Fibroblast of lung (primary cell): ENCODE measurements at regions not wholly inside any gene's neighbourhood (a gene's known extent, or its start where the extent isn't known, plus 50 kb on each side); places are given as distances from the start of the nearest gene placed in this dataset.

ENCODE experiments used
- DNase-seq, 2 donors: peaks; one replicate each; pipeline versions ENCODE4 v3.0.0 to v3.0.0-alpha.2; 2010; ENCODE audit warnings: low read depth in 2 of 2
- H2AFZ ChIP-seq: 2 replicates; pipeline ENCODE4 v1.5.1; 2012; ENCODE audit warnings: low read length, control low read depth, inconsistent platforms
- H3K27ac ChIP-seq: 2 replicates; pipeline ENCODE4 v1.5.1; 2011; ENCODE audit warnings: low read length, control low read depth; ENCODE audit not compliant: insufficient read depth
- H3K27me3 ChIP-seq: 2 replicates; pipeline ENCODE4 v1.5.1; 2011; ENCODE audit warnings: mild to moderate bottlenecking, low read length; ENCODE audit not compliant: control insufficient read depth, insufficient read depth
- H3K36me3 ChIP-seq: 2 replicates; pipeline ENCODE4 v1.5.1; 2011; ENCODE audit warnings: low read length; ENCODE audit not compliant: control insufficient read depth, insufficient read depth
- H3K4me1 ChIP-seq: 2 replicates; pipeline ENCODE4 v1.5.1; 2011; ENCODE audit warnings: low read length; ENCODE audit not compliant: control insufficient read depth, insufficient read depth; ENCODE audit errors: extremely low read depth
- H3K4me2 ChIP-seq: 2 replicates; pipeline ENCODE4 v1.5.1; 2011; ENCODE audit warnings: low read length, control low read depth; ENCODE audit not compliant: insufficient read depth; ENCODE audit errors: extremely low read depth
- H3K4me3 ChIP-seq, 4 experiments: fragments of 200-600 bp in 1 of 4; sonication (generic) in 1 of 4; replicated peaks in 1 of 4; 2 replicates each; pipeline ENCODE4 v1.5.1; 2011 to 2016; ENCODE audit warnings: low read length in 4 of 4, low read depth in 3 of 4, mild to moderate bottlenecking in 3 of 4, control low read depth in 2 of 4, inconsistent platforms in 1 of 4, mixed read lengths in 1 of 4; ENCODE audit not compliant: insufficient read depth in 1 of 4; ENCODE audit errors: control extremely low read depth in 1 of 4
- H3K79me2 ChIP-seq: 2 replicates; pipeline ENCODE4 v1.5.1; 2012; ENCODE audit warnings: mild to moderate bottlenecking, low read length, inconsistent platforms; ENCODE audit not compliant: control insufficient read depth, insufficient read depth
- H3K9ac ChIP-seq: 2 replicates; pipeline ENCODE4 v1.5.1; 2011; ENCODE audit warnings: mild to moderate bottlenecking, low read length, control low read depth; ENCODE audit not compliant: insufficient read depth
- H3K9me3 ChIP-seq: 2 replicates; pipeline ENCODE4 v1.5.1; 2012; ENCODE audit warnings: low read depth, low read length; ENCODE audit not compliant: control insufficient read depth, insufficient read depth
- H4K20me1 ChIP-seq: 2 replicates; pipeline ENCODE4 v1.5.1; 2011; ENCODE audit warnings: low read length; ENCODE audit not compliant: control insufficient read depth, insufficient read depth; ENCODE audit errors: extremely low read depth
- CTCF ChIP-seq, 2 donors: IDR thresholded peaks in 1 of 2; conservative IDR thresholded peaks in 1 of 2; 1 replicate in 1 of 2; 2 replicates in 1 of 2; pipeline ENCODE4 v1.5.1; 2011 to 2012; ENCODE audit warnings: low read length in 2 of 2, control low read depth in 1 of 2, inconsistent platforms in 1 of 2, low read depth in 1 of 2, mild to moderate bottlenecking in 1 of 2
- EZH2 ChIP-seq: IDR thresholded peaks from 2 replicates; pipeline ENCODE4 v1.5.1; 2012; ENCODE audit warnings: low read length, control low read depth, mild to moderate bottlenecking; ENCODE audit errors: missing control alignments

- Histone ChIP-seq H2AFZ (no peak overlapping the region), H3K36me3 (no peaks in the 10 kb centered on the region), H3K27ac (no peak overlapping the region), H3K27me3 (no peaks in the 10 kb centered on the region), H3K9me3 (no peaks in the 10 kb centered on the region), H4K20me1 (no peaks in the 10 kb centered on the region), H3K79me2 (no peaks in the 10 kb centered on the region), H3K4me1 (no peaks in the 10 kb centered on the region), H3K4me2 (no peak overlapping the region), H3K9ac (no peak overlapping the region), H3K4me3 (no peak overlapping the region)
- no peak for DNase-seq
- TF ChIP-seq EZH2 (no peak), CTCF (conservative IDR thresholded peaks at IDR 0.05 in 1 of 2, IDR thresholded peaks at IDR 0.05 in 1 of 2; ENCODE audit: low read depth in 1 of 2, low read length in 2 of 2) (no peak)
Measured at GRCh38 chr6:109271622-109272021, 110.6 kb downstream of the CD164 start.

GRCh38 chr6:109269953-109270517 is 112.2 kb downstream of the CD164 start:
- Histone ChIP-seq H3K36me3 (no peaks in the 10 kb centered on the region), H3K27ac (no peak overlapping the region), H4K20me1 (no peaks in the 10 kb centered on the region), H3K79me2 (no peaks in the 10 kb centered on the region), H3K4me1 (no peaks in the 10 kb centered on the region), H3K9ac (no peak overlapping the region), H3K27me3 (no peaks in the 10 kb centered on the region), H3K9me3 (no peaks in the 10 kb centered on the region), H3K4me3 (no peak overlapping the region), H2AFZ (no peak overlapping the region), H3K4me2 (no peak overlapping the region)
- no peak for DNase-seq
- no peak for TF ChIP-seq CTCF (conservative IDR thresholded peaks at IDR 0.05 in 1 of 2, IDR thresholded peaks at IDR 0.05 in 1 of 2; ENCODE audit: low read depth in 1 of 2, low read length in 2 of 2)

- no peaks in the 10 kb centered on the region for H3K79me2 ChIP-seq
- H3K27ac ChIP-seq, result no peak overlapping the region
- H3K27me3 ChIP-seq, result no peaks in the 10 kb centered on the region
- no peak for DNase-seq
- no peaks in the 10 kb centered on the region for H3K4me1 ChIP-seq
- H3K36me3 ChIP-seq, result no peaks in the 10 kb centered on the region
- H3K4me2 ChIP-seq, result no peak overlapping the region
- H3K4me3 ChIP-seq, result no peak overlapping the region
- no peak overlapping the region for H2AFZ ChIP-seq
- H3K9me3 ChIP-seq, result no peaks in the 10 kb centered on the region
- H4K20me1 ChIP-seq, result no peaks in the 10 kb centered on the region
- TF ChIP-seq CTCF (conservative IDR thresholded peaks at IDR 0.05 in 1 of 2, IDR thresholded peaks at IDR 0.05 in 1 of 2; ENCODE audit: low read depth in 1 of 2, low read length in 2 of 2) (no peak), EZH2 (no peak)
- H3K9ac ChIP-seq, result no peak overlapping the region
Measured at GRCh38 chr6:109269057-109269456, 113.2 kb downstream of the CD164 start.
